Retinal pigment epithelial cell (primary cell): ENCODE measurements at regions not wholly inside any gene's neighbourhood (a gene's known extent, or its start where the extent isn't known, plus 50 kb on each side); places are given as distances from the start of the nearest gene placed in this dataset.

Experiments used
- DNase-seq: peaks from one replicate; pipeline ENCODE4 v3.0.0-alpha.2; 2010; ENCODE audit warnings: low read depth
- H3K4me3 ChIP-seq: 2 replicates; pipeline ENCODE4 v1.5.1; 2011; ENCODE audit warnings: mild to moderate bottlenecking, low read length, control low read depth, moderate library complexity
- CTCF ChIP-seq: conservative IDR thresholded peaks from 2 replicates; pipeline ENCODE4 v1.5.1; 2011; ENCODE audit warnings: low read depth, low read length, control low read depth, inconsistent platforms

GRCh38 chr15:93152360-93152759 is 63.3 kb upstream of the RGMA start:
- no peak for TF ChIP-seq CTCF
- DNase-seq = no peak
- H3K4me3 ChIP-seq = no peak overlapping the region

GRCh38 chr15:93150910-93151881 is 62.2 kb upstream of the RGMA start:
- DNase-seq = no peak
- no peak for TF ChIP-seq CTCF
- H3K4me3 ChIP-seq = no peak overlapping the region

- DNase-seq = no peak
- no peak overlapping the region for H3K4me3 ChIP-seq
- TF ChIP-seq CTCF = no peak
Measured at GRCh38 chr15:93146601-93147000, 57.6 kb upstream of the RGMA start.

- TF ChIP-seq CTCF = no peak
- DNase-seq = no peak
- no peak overlapping the region for H3K4me3 ChIP-seq
Measured at GRCh38 chr15:93146196-93146595, 57.2 kb upstream of the RGMA start.

GRCh38 chr15:93144463-93145236 is 55.6 kb upstream of the RGMA start:
- H3K4me3 ChIP-seq = no peak overlapping the region
- DNase-seq = no peak
- TF ChIP-seq CTCF = no peak

GRCh38 chr15:93143186-93143585 is 54.2 kb upstream of the RGMA start:
- no peak for DNase-seq
- no peak for TF ChIP-seq CTCF
- no peak overlapping the region for H3K4me3 ChIP-seq

- TF ChIP-seq CTCF = no peak
- no peak for DNase-seq
- H3K4me3 ChIP-seq = no peak overlapping the region
Measured at GRCh38 chr15:93141371-93141794, 52.4 kb upstream of the RGMA start.
